Left cardiac atrium (tissue), 4 donors: ENCODE measurements at regions not wholly inside any gene's neighbourhood (a gene's known extent, or its start where the extent isn't known, plus 50 kb on each side); places are given as distances from the start of the nearest gene placed in this dataset.
"Not testable (repeated sequence)": the region's sequence is repeated elsewhere in the genome, so short reads cannot be mapped to it uniquely, and the experiment has no call there.

Experiments
- ATAC-seq, 2 donors: fragments of 200-7000 bp; cut with Tn5 transposase; one replicate each; pipeline ENCODE4 v1.9.1; 2020; ENCODE audit warnings: mild to moderate bottlenecking in 2 of 2, moderate library complexity in 2 of 2
- DNase-seq: peaks from one replicate; pipeline ENCODE4 v3.0.0-alpha.2; 2020
- intact Hi-C, 2 donors: fragments of 100-400 bp; cut with DNase I; formaldehyde crosslinking; loops; one replicate each; pipeline versions ENCODE4 v1.14.1 to v1.15.1; 2022 to 2023
- donor health status: DM: no; HTN: yes; CAD: no.
- donor health status: DM: no; HTN: yes; CAD: no; lungs with severe emphysema.
- donor health status: DM: yes; HTN: yes; CAD: no.
- donor health status: Dilated cardiomyopathy.

- DNase-seq (no peak), ATAC-seq (no peak)
- intact Hi-C loops, result no loop called here
Observed at GRCh38 chr14:105581551-105582341, 55.4 kb downstream of the TMEM121 start.

- DNase-seq, result no peak
- ATAC-seq, result peak; percentile 27 to 59
- intact Hi-C loops, result no loop called here
Observed at GRCh38 chr14:105582639-105583038, 56.3 kb downstream of the TMEM121 start.

- DNase-seq, ATAC-seq, intact Hi-C loops: not testable (repeated sequence)
Observed at GRCh38 chr14:105583914-105584313, 57.5 kb downstream of the TMEM121 start.

- DNase-seq, ATAC-seq: not testable (repeated sequence)
- intact Hi-C loops, result loop anchor here (5.0 kb wide), 1 partner anchor 122 kb away; no protein-coding TSS in a partner anchor
Observed at GRCh38 chr14:105585290-105585689, 58.9 kb downstream of the TMEM121 start.

- intact Hi-C loops, result loop anchor here (5.0 kb wide), 1 partner anchor 122 kb away; no protein-coding TSS in a partner anchor
- ATAC-seq, DNase-seq: not testable (repeated sequence)
Observed at GRCh38 chr14:105585722-105586121, 59.3 kb downstream of the TMEM121 start.

GRCh38 chr14:105586144-105586872 is 59.9 kb downstream of the TMEM121 start:
- not testable (repeated sequence) for ATAC-seq, DNase-seq
- intact Hi-C loops, result loop anchor here (5.0 kb wide), 1 partner anchor 121 kb away; no protein-coding TSS in a partner anchor

GRCh38 chr14:105587034-105587433 is 60.7 kb downstream of the TMEM121 start:
- not testable (repeated sequence) for ATAC-seq, DNase-seq
- intact Hi-C loops, result loop anchor here (5.0 kb wide), 1 partner anchor 120 kb away; no protein-coding TSS in a partner anchor

GRCh38 chr14:105587482-105588235 is 61.3 kb downstream of the TMEM121 start:
- intact Hi-C loops, result loop anchor here (5.0 kb wide), 1 partner anchor 120 kb away; no protein-coding TSS in a partner anchor

GRCh38 chr14:105588236-105588860 is 62.0 kb downstream of the TMEM121 start:
- ATAC-seq (no peak), DNase-seq (no peak)
- intact Hi-C loops, result loop anchor here (5.0 kb wide), 1 partner anchor 119 kb away; no protein-coding TSS in a partner anchor

More at GRCh38 chr14:105587482-105588235, 61.3 kb downstream of the TMEM121 start:
- ATAC-seq, DNase-seq: not testable (repeated sequence)

- intact Hi-C loops, result loop anchor here (5.0 kb wide), 1 partner anchor 118 kb away; no protein-coding TSS in a partner anchor
- peak in 1 of 2 donors; percentile 20 for ATAC-seq
- DNase-seq, result no peak
Observed at GRCh38 chr14:105589161-105589925, 63.0 kb downstream of the TMEM121 start.

GRCh38 chr14:105589926-105590185 is 63.5 kb downstream of the TMEM121 start:
- intact Hi-C loops, result loop anchor here (5.0 kb wide), 1 partner anchor 117 kb away; no protein-coding TSS in a partner anchor
- ATAC-seq, DNase-seq: not testable (repeated sequence)

GRCh38 chr14:105591052-105591451 is 64.7 kb downstream of the TMEM121 start:
- no peak for ATAC-seq
- intact Hi-C loops, result no loop called here
- DNase-seq, result no peak

GRCh38 chr14:105591792-105592341 is 65.5 kb downstream of the TMEM121 start:
- intact Hi-C loops, ATAC-seq, DNase-seq: not testable (repeated sequence)

GRCh38 chr14:105592646-105593045 is 66.3 kb downstream of the TMEM121 start:
- ATAC-seq, intact Hi-C loops, DNase-seq: not testable (repeated sequence)

GRCh38 chr14:105595346-105595745 is 69.0 kb downstream of the TMEM121 start:
- DNase-seq, intact Hi-C loops, ATAC-seq: not testable (repeated sequence)

- intact Hi-C loops, ATAC-seq: not testable (repeated sequence)
Observed at GRCh38 chr14:105596374-105596773, 70.0 kb downstream of the TMEM121 start.

GRCh38 chr14:105598040-105598763 is 71.8 kb downstream of the TMEM121 start:
- ATAC-seq, DNase-seq, intact Hi-C loops: not testable (repeated sequence)

More at GRCh38 chr14:105596374-105596773, 70.0 kb downstream of the TMEM121 start:
- not testable (repeated sequence) for DNase-seq
